NCI-H1105 (cell line): ENCODE measurements at regions not wholly inside any gene's neighbourhood (a gene's known extent, or its start where the extent isn't known, plus 50 kb on each side); places are given as distances from the start of the nearest gene placed in this dataset.
"Not testable (repeated sequence)": the region's sequence is repeated elsewhere in the genome, so short reads cannot be mapped to it uniquely, and the experiment has no call there.

Experiments used
- DNase-seq: peaks from one replicate; lab custom pipeline; 2025; lab: John Stamatoyannopoulos, UW

GRCh38 chr11:21928847-21929246 lies 264.0 kb upstream of the ANO5 start:
- DNase-seq = no peak

GRCh38 chr11:21930408-21930807 lies 262.5 kb upstream of the ANO5 start:
- no peak for DNase-seq

- DNase-seq = no peak
Observed at GRCh38 chr11:21931436-21932101, 261.3 kb upstream of the ANO5 start.

GRCh38 chr11:21933095-21933494 lies 259.8 kb upstream of the ANO5 start:
- DNase-seq = no peak

GRCh38 chr11:21944577-21944976 lies 248.3 kb upstream of the ANO5 start:
- no peak for DNase-seq

GRCh38 chr11:21948876-21949275 lies 244.0 kb upstream of the ANO5 start:
- no peak for DNase-seq

GRCh38 chr11:21949763-21950413 lies 243.0 kb upstream of the ANO5 start:
- DNase-seq = no peak

GRCh38 chr11:21963013-21963412 lies 229.9 kb upstream of the ANO5 start:
- DNase-seq = no peak

- DNase-seq = no peak
Observed at GRCh38 chr11:21965221-21965620, 227.7 kb upstream of the ANO5 start.

- no peak for DNase-seq
Observed at GRCh38 chr11:21968702-21969101, 224.2 kb upstream of the ANO5 start.

- DNase-seq = no peak
Observed at GRCh38 chr11:21969841-21970240, 223.0 kb upstream of the ANO5 start.

GRCh38 chr11:21975242-21975641 lies 217.6 kb upstream of the ANO5 start:
- no peak for DNase-seq

GRCh38 chr11:21976210-21976609 lies 216.7 kb upstream of the ANO5 start:
- DNase-seq = no peak

- DNase-seq = no peak
Observed at GRCh38 chr11:21983431-21983830, 209.5 kb upstream of the ANO5 start.

GRCh38 chr11:21986361-21986760 lies 206.5 kb upstream of the ANO5 start:
- no peak for DNase-seq

GRCh38 chr11:21987261-21987660 lies 205.6 kb upstream of the ANO5 start:
- no peak for DNase-seq

GRCh38 chr11:21988477-21988876 lies 204.4 kb upstream of the ANO5 start:
- DNase-seq = peak; percentile 13

GRCh38 chr11:22001803-22002202 lies 191.1 kb upstream of the ANO5 start:
- not testable (repeated sequence) for DNase-seq

- no peak for DNase-seq
Observed at GRCh38 chr11:22006901-22007300, 186.0 kb upstream of the ANO5 start.

- no peak for DNase-seq
Observed at GRCh38 chr11:22031791-22032190, 161.1 kb upstream of the ANO5 start.

GRCh38 chr11:22037505-22037904 lies 155.4 kb upstream of the ANO5 start:
- DNase-seq = no peak

- no peak for DNase-seq
Observed at GRCh38 chr11:22041039-22041438, 151.8 kb upstream of the ANO5 start.

GRCh38 chr11:22042081-22042480 lies 150.8 kb upstream of the ANO5 start:
- no peak for DNase-seq

- DNase-seq = no peak
Observed at GRCh38 chr11:22044126-22044525, 148.8 kb upstream of the ANO5 start.
